Ectodermal cell (in vitro differentiated cells): ENCODE measurements at regions not wholly inside any gene's neighbourhood (a gene's known extent, or its start where the extent isn't known, plus 50 kb on each side); places are given as distances from the start of the nearest gene placed in this dataset.

Experiments used
- H3K27ac ChIP-seq: 2 replicates; pipeline ENCODE4 v1.7.0; 2013; ENCODE audit warnings: mild to moderate bottlenecking, low read depth, low read length; ENCODE audit not compliant: insufficient read depth, poor library complexity, severe bottlenecking
- H3K27me3 ChIP-seq: 2 replicates; pipeline ENCODE4 v1.7.0; 2013; ENCODE audit warnings: mild to moderate bottlenecking, low read length; ENCODE audit not compliant: insufficient read depth, control insufficient read depth, poor library complexity, severe bottlenecking
- H3K36me3 ChIP-seq: one replicate; pipeline ENCODE4 v1.7.0; 2013; ENCODE audit warnings: low read length; ENCODE audit not compliant: control insufficient read depth, insufficient read depth
- H3K4me1 ChIP-seq: one replicate; pipeline ENCODE4 v1.7.0; 2013; ENCODE audit warnings: low read length; ENCODE audit not compliant: control insufficient read depth, insufficient read depth
- H3K4me3 ChIP-seq: 2 replicates; pipeline ENCODE4 v1.7.0; 2013; ENCODE audit warnings: low read depth, low read length, control low read depth; ENCODE audit not compliant: insufficient read depth
- H3K9me3 ChIP-seq: 2 replicates; pipeline ENCODE4 v1.7.0; 2013; ENCODE audit warnings: mild to moderate bottlenecking, low read length, moderate library complexity; ENCODE audit not compliant: control insufficient read depth
- WGBS, 2 experiments: methylation state at CpG; one replicate each; pipeline ENCODE4 v1.1.7; 2013; ENCODE audit warnings: missing lambda C conversion rate in 2 of 2; 5-methylcytosine and 5-hydroxymethylcytosine counted together

DNA sequence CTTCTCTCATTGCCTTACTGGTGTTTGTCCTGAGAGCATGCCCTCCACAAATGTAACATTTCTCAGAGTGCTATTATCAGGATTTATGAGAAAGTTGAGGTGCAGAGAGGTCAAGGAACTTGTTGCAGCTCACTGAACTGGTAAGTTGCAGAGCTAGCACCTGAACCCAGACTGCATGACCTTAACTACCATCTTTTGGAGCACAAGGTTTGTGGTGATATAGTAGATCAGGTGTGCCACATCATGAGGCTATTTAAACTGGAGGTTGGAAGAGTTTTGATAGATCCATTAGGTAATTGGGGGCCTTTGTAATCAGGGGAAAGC, 112.0 kb upstream of the CITED2 start:
- no peak overlapping the region for H3K4me3 ChIP-seq
- no peaks in the 10 kb centered on the region for H3K27me3 ChIP-seq
- no peak overlapping the region for H3K27ac ChIP-seq
- peaks cover 16% of the 10 kb centered on the region for H3K4me1 ChIP-seq
- H3K9me3 ChIP-seq, result no peaks in the 10 kb centered on the region
- no peaks in the 10 kb centered on the region for H3K36me3 ChIP-seq

DNA sequence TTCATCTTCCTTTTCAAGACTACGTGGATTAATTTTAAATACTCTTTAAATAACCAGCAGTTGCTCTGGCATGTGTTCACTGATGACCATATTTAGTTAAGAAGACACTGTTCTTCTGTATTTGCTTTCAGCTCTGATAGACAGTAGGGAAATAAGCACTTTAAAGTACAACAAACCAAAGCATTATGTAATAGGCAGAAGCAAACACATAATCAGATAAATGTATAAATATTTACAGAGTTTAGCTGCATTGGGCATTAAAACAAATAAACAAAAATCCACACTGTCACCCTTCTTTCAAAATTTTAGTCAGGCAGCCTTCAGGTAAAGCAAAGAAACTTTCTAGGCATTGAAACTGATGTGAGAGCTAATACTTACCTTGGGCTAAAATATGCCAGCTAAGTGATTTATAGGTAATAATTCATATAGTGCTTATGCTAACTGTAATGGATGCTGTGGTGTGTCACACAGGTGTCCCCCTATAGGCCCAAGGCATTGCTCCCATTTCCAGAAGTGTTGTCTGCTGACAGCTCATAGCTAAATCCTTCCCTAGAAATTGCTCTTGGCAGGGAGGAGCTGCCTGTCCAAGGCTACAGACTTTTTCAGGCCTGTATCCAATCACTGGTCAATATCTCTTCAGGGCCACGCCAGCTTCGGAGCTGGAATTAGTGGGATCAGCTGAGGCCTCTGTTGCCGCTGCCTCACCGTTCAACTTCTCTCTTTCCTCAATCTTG, 111.5 kb upstream of the CITED2 start:
- H3K36me3 ChIP-seq, result no peaks in the 10 kb centered on the region
- peaks cover 16% of the 10 kb centered on the region for H3K4me1 ChIP-seq
- H3K4me3 ChIP-seq, result no peak overlapping the region
- H3K27ac ChIP-seq, result no peak overlapping the region
- H3K27me3 ChIP-seq, result no peaks in the 10 kb centered on the region
- WGBS, 2 experiments, result 94 to 95% methylated on average over 4 to 5 of the region's 5 CpGs
- no peaks in the 10 kb centered on the region for H3K9me3 ChIP-seq

DNA sequence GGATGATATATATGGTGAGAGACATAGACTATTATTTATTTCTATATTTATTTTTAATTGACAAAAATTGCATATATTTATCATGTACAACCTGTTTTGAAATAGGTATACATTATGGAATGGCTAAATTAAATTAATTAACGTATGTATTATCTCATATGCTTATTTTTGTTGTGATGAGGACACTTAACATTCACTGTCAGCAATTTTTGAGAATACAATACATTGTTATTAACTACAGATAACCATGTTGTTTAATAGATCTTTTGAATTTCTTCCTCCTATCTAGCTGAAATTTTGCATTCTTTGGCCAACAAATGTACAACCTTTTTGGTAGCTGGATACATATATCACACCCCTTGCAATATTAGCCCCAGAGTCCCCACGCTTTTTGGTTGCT, 110.7 kb upstream of the CITED2 start:
- 93 to 100% methylated on average over 1 of the region's 2 CpGs for WGBS, 2 experiments
- no peaks in the 10 kb centered on the region for H3K36me3 ChIP-seq
- H3K4me3 ChIP-seq, result no peak overlapping the region
- peaks cover 20% of the 10 kb centered on the region for H3K4me1 ChIP-seq
- no peaks in the 10 kb centered on the region for H3K9me3 ChIP-seq
- no peaks in the 10 kb centered on the region for H3K27me3 ChIP-seq
- no peak overlapping the region for H3K27ac ChIP-seq

DNA sequence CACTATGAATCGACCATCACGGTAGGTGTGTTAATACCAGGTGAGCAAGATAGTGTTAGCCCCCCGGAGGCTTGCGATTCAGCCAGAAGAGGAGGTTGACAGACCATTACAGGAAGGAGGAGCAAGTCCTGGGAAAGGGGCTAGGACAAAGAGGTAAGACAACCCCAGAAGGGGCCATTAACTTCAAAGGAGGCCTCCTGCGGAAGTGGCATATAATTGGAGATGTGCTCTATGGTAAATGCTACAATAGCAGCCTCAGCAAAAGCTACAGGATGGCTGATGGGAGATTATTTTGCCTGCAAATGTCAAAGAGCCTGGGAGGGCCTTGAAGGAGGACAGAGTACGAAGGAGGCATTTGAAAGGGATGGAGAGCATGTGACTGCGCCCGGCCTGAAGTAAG, 108.6 kb upstream of the CITED2 start:
- WGBS, 2 experiments, result 5 to 9% methylated on average over 8 of the region's 8 CpGs
- no peaks in the 10 kb centered on the region for H3K9me3 ChIP-seq
- H3K27ac ChIP-seq, result no peak overlapping the region
- H3K36me3 ChIP-seq, result no peaks in the 10 kb centered on the region
- peaks cover 29% of the 10 kb centered on the region for H3K4me1 ChIP-seq
- no peak overlapping the region for H3K4me3 ChIP-seq
- no peaks in the 10 kb centered on the region for H3K27me3 ChIP-seq

DNA sequence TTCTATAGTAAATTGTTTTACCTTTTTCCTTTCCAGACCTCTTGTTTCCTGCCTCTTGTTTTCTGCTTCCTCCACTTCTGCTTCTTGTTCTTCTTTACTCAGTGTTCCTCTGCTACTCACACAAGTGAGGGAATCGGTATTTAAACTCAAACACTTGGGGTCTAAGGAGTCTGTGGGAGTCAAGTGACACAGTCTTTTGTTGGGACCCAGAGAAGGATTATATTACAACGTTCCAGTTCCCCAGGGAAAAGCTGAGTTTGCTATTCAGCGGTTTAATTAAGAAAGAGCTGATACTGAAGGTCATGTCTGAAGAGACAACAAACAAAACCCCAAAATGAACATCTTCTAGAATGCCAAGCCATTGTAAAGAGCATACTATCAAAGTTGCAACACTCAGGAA, 107.8 kb upstream of the CITED2 start:
- peaks cover 29% of the 10 kb centered on the region for H3K4me1 ChIP-seq
- H3K27ac ChIP-seq, result peak overlapping the region; percentile 74
- H3K36me3 ChIP-seq, result no peaks in the 10 kb centered on the region
- no peaks in the 10 kb centered on the region for H3K9me3 ChIP-seq
- H3K4me3 ChIP-seq, result no peak overlapping the region
- H3K27me3 ChIP-seq, result no peaks in the 10 kb centered on the region
- 29 to 31% methylated on average over 3 of the region's 3 CpGs for WGBS, 2 experiments

DNA sequence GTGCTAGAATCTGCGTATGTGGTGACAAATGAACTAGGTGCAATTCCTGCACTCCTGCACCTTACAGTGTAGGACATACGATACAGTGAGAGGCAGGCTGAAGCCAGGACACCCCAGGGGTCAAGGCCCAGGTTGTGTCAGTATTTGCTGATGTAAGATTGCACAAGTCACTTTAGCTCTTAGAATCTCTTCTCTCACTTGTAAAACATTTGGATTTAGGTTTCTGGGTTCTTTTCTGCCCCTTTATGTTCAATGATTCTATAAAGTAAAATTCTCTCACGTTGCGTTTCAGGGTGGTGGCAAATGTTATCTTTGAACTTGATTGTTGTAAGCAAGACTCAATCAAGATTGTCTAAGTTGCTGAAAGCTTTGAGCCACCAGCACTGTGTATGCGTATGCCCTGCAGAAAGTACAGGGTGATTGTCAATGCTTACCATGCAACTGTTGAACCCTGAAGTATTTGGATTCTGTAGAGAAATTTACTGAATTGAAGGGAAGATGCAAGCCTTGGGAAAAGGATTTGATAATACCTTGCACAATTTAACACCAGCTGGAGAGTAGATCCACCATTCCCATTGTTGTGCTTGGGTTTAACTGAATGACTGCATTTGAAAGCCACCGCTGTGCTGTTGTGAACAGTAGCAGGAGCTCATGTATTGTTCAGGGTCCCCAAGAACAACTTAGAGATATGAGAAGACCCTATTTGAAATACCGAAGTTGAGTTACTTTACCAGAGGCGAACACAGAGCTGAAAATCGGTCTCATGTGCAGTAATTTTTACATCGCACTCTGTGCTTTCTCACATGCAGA, 106.1 kb upstream of the CITED2 start:
- H3K9me3 ChIP-seq, result no peaks in the 10 kb centered on the region
- H3K27me3 ChIP-seq, result no peaks in the 10 kb centered on the region
- H3K4me1 ChIP-seq, result peaks cover 33% of the 10 kb centered on the region
- H3K36me3 ChIP-seq, result no peaks in the 10 kb centered on the region
- no peak overlapping the region for H3K4me3 ChIP-seq
- WGBS, 2 experiments, result 69 to 72% methylated on average over 10 of the region's 10 CpGs
- no peak overlapping the region for H3K27ac ChIP-seq

DNA sequence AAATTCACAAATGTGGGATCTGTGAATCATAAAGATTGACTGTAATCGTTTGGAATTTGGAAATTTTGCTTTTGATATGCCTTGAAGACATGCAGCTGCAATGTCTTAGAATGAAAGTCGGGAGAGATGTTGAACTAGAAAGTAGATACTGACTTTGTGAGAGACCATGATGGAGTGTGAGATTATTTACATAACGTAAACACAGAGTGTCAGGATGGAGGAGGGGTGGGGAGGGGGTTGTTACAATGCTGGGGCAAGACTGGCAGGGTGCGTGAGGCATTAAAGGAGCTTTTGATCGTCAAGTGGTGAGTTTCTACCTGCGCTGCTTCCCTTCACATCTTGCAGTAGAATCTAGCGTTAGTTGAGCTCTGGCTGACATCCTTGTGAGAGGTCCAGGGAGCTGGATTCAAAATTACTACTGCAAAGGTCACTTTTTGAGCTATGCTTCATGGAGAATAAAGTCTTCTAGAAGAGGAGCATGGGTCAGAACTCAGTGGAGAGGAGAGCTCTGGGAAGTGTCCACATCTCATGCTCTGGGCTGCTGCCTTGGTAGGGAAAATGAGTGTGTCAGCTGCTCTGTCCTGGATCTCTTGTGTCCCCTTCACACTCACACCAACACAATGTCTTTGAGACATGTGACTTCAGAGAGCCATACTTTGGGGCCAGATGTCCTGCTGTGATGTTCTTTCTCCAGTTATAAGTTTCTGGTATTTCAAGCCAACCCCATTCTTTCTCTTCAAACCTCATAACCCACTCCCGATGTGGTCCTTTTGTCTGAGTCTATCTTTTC, 105.2 kb upstream of the CITED2 start:
- Histone ChIP-seq H3K4me3 (no peak overlapping the region), H3K27ac (no peak overlapping the region), H3K4me1 (peaks cover 40% of the 10 kb centered on the region), H3K36me3 (no peaks in the 10 kb centered on the region), H3K27me3 (no peaks in the 10 kb centered on the region), H3K9me3 (no peaks in the 10 kb centered on the region)
- WGBS, 2 experiments, result 80 to 81% methylated on average over 8 of the region's 8 CpGs

DNA sequence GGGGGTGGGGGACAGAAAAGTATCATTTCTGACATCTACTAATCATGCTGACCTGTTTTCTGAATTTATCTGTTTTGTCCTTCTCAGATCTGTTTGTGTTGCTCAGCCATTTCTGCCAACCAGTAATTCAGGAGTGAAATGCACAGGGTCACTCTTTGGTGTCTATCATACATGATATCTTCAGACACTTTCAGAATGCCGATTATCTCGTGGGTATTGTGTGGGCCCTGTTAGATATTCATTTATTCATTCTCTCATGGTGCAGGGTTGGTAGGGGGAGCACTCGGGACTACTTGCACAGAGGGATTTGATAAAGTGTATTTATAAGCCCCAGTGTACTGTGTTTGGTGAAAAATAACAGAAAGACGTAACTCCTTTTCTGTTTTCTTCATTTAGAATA, 101.2 kb upstream of the CITED2 start:
- Histone ChIP-seq H3K4me1 (peaks cover 47% of the 10 kb centered on the region), H3K36me3 (no peaks in the 10 kb centered on the region), H3K4me3 (no peak overlapping the region), H3K27me3 (no peaks in the 10 kb centered on the region), H3K27ac (peak overlapping the region; percentile 71), H3K9me3 (no peaks in the 10 kb centered on the region)
- 70 to 86% methylated on average over 2 to 3 of the region's 4 CpGs for WGBS, 2 experiments

DNA sequence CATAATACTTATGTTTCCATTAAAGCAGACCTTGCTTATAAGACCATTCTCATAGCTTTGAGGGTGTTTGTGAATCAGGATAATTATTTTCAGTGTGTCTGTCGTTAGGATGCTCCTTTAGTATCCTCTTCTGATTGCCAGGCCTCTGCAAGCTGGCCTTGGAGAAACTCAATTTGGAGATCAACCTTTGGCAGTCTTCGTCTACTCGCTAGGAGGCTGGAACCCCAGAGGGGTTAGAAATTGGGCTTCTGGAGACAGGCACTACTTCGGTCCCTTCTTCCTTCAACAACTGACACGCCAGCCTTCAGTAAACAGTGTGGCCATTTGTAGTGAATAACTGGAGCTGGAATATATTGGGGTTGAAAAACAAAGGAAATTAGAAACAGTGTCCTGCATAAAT, 100.8 kb upstream of the CITED2 start:
- H3K4me1 ChIP-seq, result peaks cover 44% of the 10 kb centered on the region
- peak overlapping the region; percentile 71 for H3K27ac ChIP-seq
- no peaks in the 10 kb centered on the region for H3K9me3 ChIP-seq
- no peak overlapping the region for H3K4me3 ChIP-seq
- WGBS, 2 experiments, result 38 to 48% methylated on average over 5 of the region's 5 CpGs
- no peaks in the 10 kb centered on the region for H3K36me3 ChIP-seq
- no peaks in the 10 kb centered on the region for H3K27me3 ChIP-seq
